CD4-positive, alpha-beta T cell (primary cell): ENCODE measurements at regions not wholly inside any gene's neighbourhood (a gene's known extent, or its start where the extent isn't known, plus 50 kb on each side); places are given as distances from the start of the nearest gene placed in this dataset.

Source experiments
- ATAC-seq: fragments of 200-7000 bp; cut with Tn5 transposase; one replicate; pipeline ENCODE4 v1.10.0; 2022; ENCODE audit warnings: mild to moderate bottlenecking; ENCODE audit not compliant: poor library complexity
- CTCF ChIA-PET: fragments of 350-600 bp; sonication (Branson Sonifier 250); formaldehyde crosslinking; loops from one replicate; lab custom pipeline; 2021; ENCODE audit warnings: antibody characterized with exemption, inconsistent platforms; lab: Charles Lee
- POLR2A ChIA-PET: fragments of 350-600 bp; sonication (Branson Sonifier 250); formaldehyde crosslinking; loops from one replicate; lab custom pipeline; 2021; ENCODE audit warnings: antibody characterized with exemption, inconsistent platforms; lab: Charles Lee
- DNase-seq, 14 experiments: peaks; one replicate each; pipeline ENCODE4 v3.0.0-alpha.2; 2013 to 2020; ENCODE audit warnings: mixed read lengths in 2 of 14
- H3K27ac ChIP-seq, 2 donors: one replicate each; pipeline versions ENCODE4 v1.5.1 to v1.7.0; 2013; ENCODE audit warnings: low read length in 2 of 2, low read depth in 1 of 2, mild to moderate bottlenecking in 1 of 2
- H3K27me3 ChIP-seq, 2 experiments: 1 replicate in 1 of 2; 2 replicates in 1 of 2; pipeline versions ENCODE4 v1.6.1 to v1.7.0; 2013; ENCODE audit warnings: low read length in 2 of 2, control low read depth in 1 of 2, mild to moderate bottlenecking in 1 of 2, moderate library complexity in 1 of 2; ENCODE audit not compliant: insufficient read depth in 2 of 2, control insufficient read depth in 1 of 2
- H3K36me3 ChIP-seq: one replicate; pipeline ENCODE4 v1.6.1; 2013; ENCODE audit warnings: low read length, control low read depth; ENCODE audit not compliant: insufficient read depth
- H3K4me1 ChIP-seq: one replicate; pipeline ENCODE4 v1.6.1; 2013; ENCODE audit warnings: low read length, control low read depth; ENCODE audit not compliant: insufficient read depth
- H3K4me3 ChIP-seq: one replicate; pipeline ENCODE4 v1.5.1; 2013; ENCODE audit warnings: mild to moderate bottlenecking, low read length, moderate library complexity
- H3K9me3 ChIP-seq, 2 experiments: 1 replicate in 1 of 2; 2 replicates in 1 of 2; pipeline versions ENCODE4 v1.6.1 to v1.7.0; 2013; ENCODE audit warnings: low read length in 2 of 2, mild to moderate bottlenecking in 2 of 2, control low read depth in 1 of 2, moderate library complexity in 1 of 2; ENCODE audit not compliant: control insufficient read depth in 1 of 2, insufficient read depth in 1 of 2
- H3K27ac Mint-ChIP-seq: one replicate; pipeline ENCODE4 v1.8.0; 2020; ENCODE audit warnings: mixed read lengths
- H3K27me3 Mint-ChIP-seq: one replicate; pipeline ENCODE4 v1.8.0; 2021; ENCODE audit warnings: mixed read lengths
- H3K36me3 Mint-ChIP-seq: one replicate; pipeline ENCODE4 v1.8.0; 2021; ENCODE audit warnings: low read depth, mixed read lengths
- H3K4me1 Mint-ChIP-seq: one replicate; pipeline ENCODE4 v1.8.0; 2021; ENCODE audit warnings: low read depth, mixed read lengths
- H3K4me3 Mint-ChIP-seq: one replicate; pipeline ENCODE4 v1.8.0; 2020; ENCODE audit warnings: mild to moderate bottlenecking, mixed read lengths
- H3K9me3 Mint-ChIP-seq: one replicate; pipeline ENCODE4 v1.8.0; 2020; ENCODE audit warnings: mixed read lengths
- intact Hi-C, 2 experiments: fragments of 100-400 bp; cut with DNase I in 1 of 2; cut with micrococcal nuclease in 1 of 2; formaldehyde crosslinking; loops; one replicate each; pipeline versions ENCODE4 v1.15.1 to v1.9.0; 2023 to 2025; cut with DNase I, micrococcal nuclease
- TF ChIP-seq, protein P1 (sequence below): fragments of 200-600 bp; IDR thresholded peaks from one replicate; pipeline ENCODE4 v1.8.0; 2022; ENCODE audit warnings: antibody characterized with exemption, mild to moderate bottlenecking

DNA sequence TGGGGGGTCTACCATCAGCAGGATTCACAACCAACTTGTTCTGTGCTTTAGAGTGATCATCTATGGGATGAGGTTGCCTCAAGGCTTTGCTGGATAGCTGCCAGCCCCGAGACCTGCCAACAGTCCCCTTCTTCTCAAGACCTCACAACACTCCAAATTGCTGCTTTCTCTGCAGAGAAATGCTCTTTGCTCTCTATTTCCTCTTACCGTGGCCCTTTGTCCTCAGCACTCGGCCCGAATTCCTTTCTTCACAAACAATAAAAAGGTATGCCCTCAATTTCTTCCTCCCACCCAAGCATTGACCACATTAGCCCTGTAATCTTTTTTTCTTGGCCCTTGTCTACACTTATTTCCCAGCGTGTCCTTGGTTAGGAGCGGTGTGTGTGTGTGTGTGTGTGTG, 147.4 kb upstream of the SNX19 start:
- DNase-seq = no peak
- TF ChIP-seq, protein P1, sequence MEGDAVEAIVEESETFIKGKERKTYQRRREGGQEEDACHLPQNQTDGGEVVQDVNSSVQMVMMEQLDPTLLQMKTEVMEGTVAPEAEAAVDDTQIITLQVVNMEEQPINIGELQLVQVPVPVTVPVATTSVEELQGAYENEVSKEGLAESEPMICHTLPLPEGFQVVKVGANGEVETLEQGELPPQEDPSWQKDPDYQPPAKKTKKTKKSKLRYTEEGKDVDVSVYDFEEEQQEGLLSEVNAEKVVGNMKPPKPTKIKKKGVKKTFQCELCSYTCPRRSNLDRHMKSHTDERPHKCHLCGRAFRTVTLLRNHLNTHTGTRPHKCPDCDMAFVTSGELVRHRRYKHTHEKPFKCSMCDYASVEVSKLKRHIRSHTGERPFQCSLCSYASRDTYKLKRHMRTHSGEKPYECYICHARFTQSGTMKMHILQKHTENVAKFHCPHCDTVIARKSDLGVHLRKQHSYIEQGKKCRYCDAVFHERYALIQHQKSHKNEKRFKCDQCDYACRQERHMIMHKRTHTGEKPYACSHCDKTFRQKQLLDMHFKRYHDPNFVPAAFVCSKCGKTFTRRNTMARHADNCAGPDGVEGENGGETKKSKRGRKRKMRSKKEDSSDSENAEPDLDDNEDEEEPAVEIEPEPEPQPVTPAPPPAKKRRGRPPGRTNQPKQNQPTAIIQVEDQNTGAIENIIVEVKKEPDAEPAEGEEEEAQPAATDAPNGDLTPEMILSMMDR = no peak
- Histone ChIP-seq H3K36me3 (no peaks in the 10 kb centered on the region), H3K9me3 (peaks cover 0 to 8% of the 10 kb centered on the region in 2 experiments), H3K27me3 (no peaks in the 10 kb centered on the region), H3K4me3 (no peak overlapping the region), H3K4me1 (no peaks in the 10 kb centered on the region), H3K27ac (no peak overlapping the region)
- no peaks in the 10 kb centered on the region for H3K9me3 Mint-ChIP-seq
- no peak overlapping the region for H3K4me3 Mint-ChIP-seq
- ATAC-seq = no peak
- no peak overlapping the region for H3K27ac Mint-ChIP-seq
- H3K27me3 Mint-ChIP-seq = peaks cover 32% of the 10 kb centered on the region
- intact Hi-C loops = no loop called here
- H3K36me3 Mint-ChIP-seq = no peaks in the 10 kb centered on the region
- H3K4me1 Mint-ChIP-seq = no peaks in the 10 kb centered on the region
- POLR2A ChIA-PET = no interaction called here
- CTCF ChIA-PET = no interaction called here

DNA sequence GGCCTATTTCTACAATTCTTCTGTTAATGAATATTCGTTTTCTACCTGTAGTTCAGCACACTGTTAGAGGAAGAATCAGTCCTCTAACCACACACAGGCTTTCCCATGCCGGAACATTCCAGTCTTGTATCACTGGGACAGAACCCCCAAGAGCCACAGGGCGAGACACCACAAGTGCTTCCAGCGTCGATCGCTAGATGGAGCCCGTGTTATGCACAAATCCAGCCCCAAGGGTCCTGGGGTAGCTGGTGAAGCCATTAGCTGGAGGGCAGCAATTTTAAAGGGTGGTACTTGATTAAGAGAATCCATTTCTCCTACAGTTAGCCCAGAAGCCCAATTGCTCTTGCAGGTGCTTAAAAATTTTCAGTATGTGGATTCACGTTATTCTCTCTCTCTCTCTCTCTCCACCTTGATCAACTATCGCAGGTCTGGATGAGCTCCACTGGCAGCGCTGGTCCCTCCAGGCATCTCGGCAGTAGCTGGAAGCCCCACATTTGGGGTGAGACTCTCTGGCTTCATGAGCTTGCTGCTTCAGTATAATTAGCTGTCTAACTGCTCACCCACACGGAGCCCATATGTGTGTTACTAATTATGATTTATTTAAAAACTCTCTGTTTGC, 148.2 kb upstream of the SNX19 start:
- no peaks in the 10 kb centered on the region for H3K9me3 Mint-ChIP-seq
- no peak overlapping the region for H3K27ac Mint-ChIP-seq
- Histone ChIP-seq H3K4me1 (no peaks in the 10 kb centered on the region), H3K36me3 (no peaks in the 10 kb centered on the region), H3K4me3 (no peak overlapping the region), H3K27ac (no peak overlapping the region), H3K9me3 (peaks cover 0 to 9% of the 10 kb centered on the region in 2 experiments), H3K27me3 (no peaks in the 10 kb centered on the region)
- no peaks in the 10 kb centered on the region for H3K36me3 Mint-ChIP-seq
- ATAC-seq (no peak), DNase-seq (peak in 2 of 14 experiments; percentile 4 to 13)
- no peak overlapping the region for H3K4me3 Mint-ChIP-seq
- intact Hi-C loops = no loop called here
- H3K27me3 Mint-ChIP-seq = peaks cover 28% of the 10 kb centered on the region
- no peaks in the 10 kb centered on the region for H3K4me1 Mint-ChIP-seq
- ChIA-PET CTCF (no interaction called here), POLR2A (no interaction called here)
- TF ChIP-seq, protein P1 = peak; percentile 26

DNA sequence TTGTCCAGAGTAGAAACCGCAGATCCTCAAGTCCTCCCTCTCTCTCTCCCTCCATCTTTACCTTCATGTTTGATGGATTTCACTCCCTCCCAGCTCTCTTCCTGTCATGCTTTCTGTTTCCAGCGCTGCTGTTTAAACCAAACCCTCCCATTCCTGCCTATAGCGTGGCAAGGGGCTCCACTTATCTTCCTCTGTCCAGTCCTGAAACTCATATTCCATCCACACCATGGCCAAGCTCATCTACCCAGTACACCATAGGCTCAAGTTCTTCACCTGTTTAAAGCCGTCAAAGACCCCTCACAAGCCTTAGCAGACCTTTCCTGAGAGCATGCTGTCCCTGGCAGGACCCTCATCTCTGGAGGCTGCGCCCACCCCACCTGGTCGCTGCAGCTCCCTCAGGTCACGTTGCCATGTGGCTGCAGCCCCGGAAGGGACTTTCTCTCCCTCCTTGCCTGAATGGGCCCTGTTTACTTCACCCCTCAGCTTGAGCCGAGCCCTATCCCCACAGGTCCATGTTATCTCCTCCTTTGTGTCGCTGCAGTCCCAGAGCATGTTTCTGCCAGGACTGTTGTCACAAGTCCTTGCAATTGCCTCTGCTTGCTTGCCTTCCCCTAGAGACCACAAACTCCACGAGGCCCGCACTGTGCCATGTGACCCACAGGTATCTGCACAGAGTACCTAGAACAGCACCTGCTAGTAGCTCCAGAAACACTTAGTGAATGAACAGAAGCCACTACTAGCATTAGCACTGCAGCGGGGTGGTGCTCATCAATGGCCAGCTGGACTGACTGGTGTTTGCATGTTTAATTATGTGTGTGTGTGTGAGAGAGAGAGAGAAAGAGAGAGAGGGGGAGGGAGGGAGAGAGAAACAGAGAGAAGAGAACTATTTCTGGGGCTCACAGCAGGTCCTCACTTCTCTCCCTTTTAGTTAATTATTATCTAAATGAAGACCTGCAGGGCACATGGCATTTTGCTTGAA, 149.4 kb upstream of the SNX19 start:
- Histone ChIP-seq H3K36me3 (no peaks in the 10 kb centered on the region), H3K27me3 (no peaks in the 10 kb centered on the region), H3K9me3 (peaks cover 0 to 9% of the 10 kb centered on the region in 2 experiments), H3K4me1 (no peaks in the 10 kb centered on the region), H3K4me3 (no peak overlapping the region), H3K27ac (no peak overlapping the region)
- H3K27me3 Mint-ChIP-seq = peaks cover 28% of the 10 kb centered on the region
- DNase-seq (no peak), ATAC-seq (no peak)
- H3K4me1 Mint-ChIP-seq = no peaks in the 10 kb centered on the region
- CTCF ChIA-PET = no interaction called here
- H3K27ac Mint-ChIP-seq = no peak overlapping the region
- intact Hi-C loops = no loop called here
- TF ChIP-seq, protein P1 = no peak
- no peaks in the 10 kb centered on the region for H3K36me3 Mint-ChIP-seq
- no peaks in the 10 kb centered on the region for H3K9me3 Mint-ChIP-seq
- POLR2A ChIA-PET = no interaction called here
- H3K4me3 Mint-ChIP-seq = no peak overlapping the region
